ENCODE measurements at regions not wholly inside any gene's neighbourhood (a gene's known extent, or its start where the extent isn't known, plus 50 kb on each side); places are given as distances from the start of the nearest gene placed in this dataset.

- H3K9me3 Mint-ChIP-seq: peaks cover 5 to 10% of the 10 kb centered on the region in 2 experiments; a peak in 3 of 5 replicates
- Histone ChIP-seq H2AK5ac (ENCODE audit: insufficient read length, low read length) (no peak overlapping the region), H3K27ac (ENCODE audit: insufficient read length, low read depth, low read length) (no peak overlapping the region), H3K23me2 (ENCODE audit: insufficient read length, low read depth, low read length, poor library complexity, severe bottlenecking) (no peaks in the 10 kb centered on the region), H3K14ac (ENCODE audit: insufficient read depth, low read length) (peak overlapping the region; percentile 75), H3K9ac (ENCODE audit: extremely low read depth, insufficient read length, low read length) (no peak overlapping the region), H2BK5ac (ENCODE audit: insufficient read length, low read length) (no peak overlapping the region), H3K27me3 (ENCODE audit: insufficient read depth, low read length) (no peaks in the 10 kb centered on the region), H3K9me3 (ENCODE audit: control insufficient read depth, low read depth, low read length) (no peaks in the 10 kb centered on the region), H3K18ac (ENCODE audit: insufficient read length, low read depth, low read length) (no peak overlapping the region), H4K8ac (replicated peaks; ENCODE audit: insufficient read length, low read depth, low read length) (no peak overlapping the region), H3K56ac (ENCODE audit: insufficient read length, low read depth, low read length) (no peak overlapping the region), H4K5ac (ENCODE audit: insufficient read length, low read depth, low read length) (no peak overlapping the region), H3K4me2 (ENCODE audit: insufficient read depth, insufficient read length, low read length) (no peak overlapping the region), H2BK20ac (ENCODE audit: low read depth, low read length, poor library complexity, severe bottlenecking) (no peak overlapping the region), H3K23ac (ENCODE audit: insufficient read length, low read depth, low read length) (no peak overlapping the region), H2BK15ac (ENCODE audit: low read depth, low read length) (no peak overlapping the region), H2BK12ac (ENCODE audit: insufficient read length, low read depth, low read length) (no peak overlapping the region), H2BK120ac (ENCODE audit: low read depth, low read length, poor library complexity, severe bottlenecking) (no peak overlapping the region), H3K4ac (ENCODE audit: low read depth, low read length) (no peak overlapping the region), H3K79me2 (ENCODE audit: insufficient read depth, low read length) (no peaks in the 10 kb centered on the region), H3T11ph (ENCODE audit: low read length) (no peak overlapping the region), H3K4me1 (ENCODE audit: insufficient read depth, low read length) (no peaks in the 10 kb centered on the region; the same call in 1 of the 2 replicates), H2AFZ (ENCODE audit: low read length) (no peak overlapping the region), H4K91ac (ENCODE audit: insufficient read length, low read depth, low read length) (no peak overlapping the region), H3K79me1 (ENCODE audit: insufficient read depth, low read depth, low read length, poor library complexity, severe bottlenecking) (no peaks in the 10 kb centered on the region), H4K20me1 (ENCODE audit: control insufficient read depth, insufficient read depth, insufficient read length) (no peaks in the 10 kb centered on the region)
- H3K36me3 Mint-ChIP-seq (ENCODE audit: insufficient read depth in 1 of 3, low read depth in 3 of 3): peaks cover 0 to 11% (median 3%) of the 10 kb centered on the region in 3 experiments; a peak in 3 of 7 replicates
- H3K27ac Mint-ChIP-seq: no peak overlapping the region; a peak in 1 of 7 replicates
- TF ChIP-seq, protein P1, sequence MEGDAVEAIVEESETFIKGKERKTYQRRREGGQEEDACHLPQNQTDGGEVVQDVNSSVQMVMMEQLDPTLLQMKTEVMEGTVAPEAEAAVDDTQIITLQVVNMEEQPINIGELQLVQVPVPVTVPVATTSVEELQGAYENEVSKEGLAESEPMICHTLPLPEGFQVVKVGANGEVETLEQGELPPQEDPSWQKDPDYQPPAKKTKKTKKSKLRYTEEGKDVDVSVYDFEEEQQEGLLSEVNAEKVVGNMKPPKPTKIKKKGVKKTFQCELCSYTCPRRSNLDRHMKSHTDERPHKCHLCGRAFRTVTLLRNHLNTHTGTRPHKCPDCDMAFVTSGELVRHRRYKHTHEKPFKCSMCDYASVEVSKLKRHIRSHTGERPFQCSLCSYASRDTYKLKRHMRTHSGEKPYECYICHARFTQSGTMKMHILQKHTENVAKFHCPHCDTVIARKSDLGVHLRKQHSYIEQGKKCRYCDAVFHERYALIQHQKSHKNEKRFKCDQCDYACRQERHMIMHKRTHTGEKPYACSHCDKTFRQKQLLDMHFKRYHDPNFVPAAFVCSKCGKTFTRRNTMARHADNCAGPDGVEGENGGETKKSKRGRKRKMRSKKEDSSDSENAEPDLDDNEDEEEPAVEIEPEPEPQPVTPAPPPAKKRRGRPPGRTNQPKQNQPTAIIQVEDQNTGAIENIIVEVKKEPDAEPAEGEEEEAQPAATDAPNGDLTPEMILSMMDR (conservative IDR thresholded peaks at IDR 0.05): no peak
- H3K4me1 Mint-ChIP-seq: peaks cover 9 to 14% of the 10 kb centered on the region in 2 experiments; a peak in 3 of 4 replicates
- no CpG with 5 or more reads among the region's 5 CpGs for WGBS (ENCODE audit: extremely low coverage, insufficient read length, low lambda C conversion rate)
- no peak overlapping the region for H3K4me3 Mint-ChIP-seq
- no peaks in the 10 kb centered on the region; the same call in 1 of the 2 replicates for H3K27me3 Mint-ChIP-seq (ENCODE audit: low read depth)
- DNase-seq: no peak
These were observed 673.1 kb upstream of the FSHR start for GRCh38 chr2:49827366-49827765.
